EH (cell line): ENCODE measurements at regions not wholly inside any gene's neighbourhood (a gene's known extent, or its start where the extent isn't known, plus 50 kb on each side); places are given as distances from the start of the nearest gene placed in this dataset.

Source experiments
- DNase-seq: peaks from one replicate; pipeline ENCODE4 v3.0.0-alpha.2; 2015; ENCODE audit warnings: low read depth

GRCh38 chr6:156450421-156450820, 326.8 kb upstream of the ARID1B start:
- DNase-seq: no peak

GRCh38 chr6:156449569-156449968, 327.6 kb upstream of the ARID1B start:
- DNase-seq: peak; percentile 10

GRCh38 chr6:156449128-156449527, 328.1 kb upstream of the ARID1B start:
- no peak for DNase-seq

- DNase-seq: no peak
These were observed 328.6 kb upstream of the ARID1B start for GRCh38 chr6:156448579-156448978.

DNA sequence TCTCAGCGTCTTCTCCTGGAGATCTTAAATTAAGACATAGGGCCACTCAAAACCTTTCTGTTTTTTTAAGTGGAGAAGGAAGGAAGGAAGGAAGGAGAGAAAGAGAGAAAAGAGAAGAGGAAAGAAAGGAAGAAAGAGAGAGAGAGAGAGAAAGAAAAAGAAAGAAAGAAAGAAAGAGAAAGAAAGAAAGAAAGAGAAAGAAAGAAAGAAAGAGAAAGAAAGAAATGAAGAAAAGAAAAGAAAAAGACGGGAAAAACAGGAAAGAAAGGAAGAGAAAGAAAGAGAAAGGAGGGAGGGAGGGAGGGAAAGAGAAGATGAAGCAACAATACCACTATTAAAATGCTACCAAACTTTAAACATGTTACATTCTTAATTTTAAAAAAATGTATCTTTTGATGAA, 336.5 kb upstream of the ARID1B start:
- no peak for DNase-seq

DNA sequence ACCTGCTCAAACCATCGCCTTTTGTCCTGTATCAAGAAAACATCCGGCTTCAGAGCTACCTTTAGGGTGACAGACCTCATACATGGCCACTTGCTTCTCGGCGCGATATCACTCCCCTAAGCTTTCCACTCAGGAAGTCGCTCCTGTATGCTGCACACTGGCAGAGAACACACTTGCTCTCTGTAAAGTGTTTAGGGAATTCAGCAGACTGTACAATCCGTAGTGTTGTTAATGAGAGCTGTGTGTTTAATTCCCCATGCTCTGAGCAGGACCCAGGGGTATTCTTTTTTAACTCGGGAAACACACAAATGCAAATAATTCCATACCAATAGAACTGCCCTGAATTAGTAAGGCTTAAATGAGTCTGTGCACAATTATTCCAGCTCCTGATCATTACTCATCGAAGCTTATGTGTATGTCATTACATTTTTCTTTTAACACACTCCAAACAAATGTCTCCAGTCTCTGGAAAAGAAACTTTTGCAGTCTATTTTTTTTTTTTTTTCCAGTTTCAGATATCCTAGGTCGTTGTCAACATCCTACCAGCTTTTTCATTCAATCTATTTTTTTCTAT, 338.7 kb upstream of the ARID1B start:
- DNase-seq: peak; percentile 16

- peak; percentile 25 for DNase-seq
These were observed 339.9 kb upstream of the ARID1B start for GRCh38 chr6:156437121-156437879.

DNA sequence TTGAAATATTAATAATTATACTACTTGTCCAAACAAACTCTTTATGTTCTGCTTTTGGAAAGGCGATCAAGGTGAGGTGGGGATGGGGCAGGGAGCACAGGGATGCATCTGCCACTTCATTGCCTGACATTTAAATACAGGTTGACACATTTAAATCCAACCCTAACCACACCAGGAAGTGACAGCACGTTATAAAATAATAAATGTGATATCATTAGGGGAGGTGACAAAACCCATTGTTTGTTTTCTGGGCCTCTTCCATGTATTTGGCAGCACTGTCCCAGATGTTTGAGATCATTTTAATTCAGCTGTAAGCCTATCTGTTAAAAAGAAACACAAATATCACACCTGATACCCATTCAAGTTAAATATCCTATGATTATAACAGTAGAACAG, 342.4 kb upstream of the ARID1B start:
- DNase-seq: no peak

DNA sequence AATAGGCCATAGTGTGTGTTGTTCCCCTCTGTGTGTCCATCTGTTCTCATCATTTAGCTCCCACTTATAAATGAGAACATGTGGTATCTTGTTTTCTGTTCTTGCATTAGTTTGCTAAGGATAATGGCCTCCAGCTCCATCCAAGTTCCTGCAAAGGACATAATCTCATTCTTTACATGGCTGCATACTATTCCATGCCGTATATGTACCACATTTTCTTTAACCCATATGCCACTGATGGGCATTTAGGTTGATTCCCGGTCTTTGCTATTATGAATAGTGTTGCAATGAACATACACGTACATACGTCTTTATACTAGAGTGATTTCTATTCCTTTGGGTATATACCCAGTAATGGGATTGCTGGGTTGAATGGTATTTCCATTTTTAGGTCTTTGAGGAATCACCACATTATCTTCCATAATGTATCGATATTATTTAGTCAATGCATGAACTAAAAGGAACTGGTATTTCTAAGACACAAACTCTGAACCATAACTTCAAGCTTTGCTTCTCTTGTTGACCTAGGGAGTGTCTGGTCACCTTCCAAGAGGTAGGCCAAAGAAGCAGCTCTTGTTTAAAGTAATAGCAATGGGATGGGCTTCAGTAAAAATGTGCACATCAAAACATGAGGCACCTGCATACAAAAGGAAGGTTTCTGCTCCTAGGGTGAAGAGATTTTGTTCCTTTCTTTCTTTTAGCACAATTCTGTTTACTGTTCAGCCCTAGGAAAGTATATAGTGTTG, 343.0 kb upstream of the ARID1B start:
- no peak for DNase-seq

GRCh38 chr6:156432543-156432942, 344.6 kb upstream of the ARID1B start:
- no peak for DNase-seq

DNA sequence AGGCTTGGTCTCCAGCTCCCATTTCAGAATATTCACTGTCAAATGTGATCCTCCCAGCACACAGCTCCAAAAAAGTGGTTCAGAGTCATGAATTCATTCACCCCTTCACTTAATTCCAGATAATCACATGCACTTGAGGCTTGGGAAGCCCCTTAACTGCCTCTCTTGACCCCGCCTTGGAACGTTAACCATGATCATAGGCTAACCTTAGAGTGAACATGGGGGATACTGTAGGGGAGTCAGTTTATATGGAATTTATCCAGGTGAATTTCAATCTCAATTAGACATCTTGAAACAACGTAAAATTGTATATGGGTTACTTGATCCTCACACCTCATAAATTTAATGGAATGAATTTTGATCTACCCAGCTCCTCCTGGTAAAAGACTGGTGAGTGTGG, 346.8 kb upstream of the ARID1B start:
- DNase-seq: no peak

DNA sequence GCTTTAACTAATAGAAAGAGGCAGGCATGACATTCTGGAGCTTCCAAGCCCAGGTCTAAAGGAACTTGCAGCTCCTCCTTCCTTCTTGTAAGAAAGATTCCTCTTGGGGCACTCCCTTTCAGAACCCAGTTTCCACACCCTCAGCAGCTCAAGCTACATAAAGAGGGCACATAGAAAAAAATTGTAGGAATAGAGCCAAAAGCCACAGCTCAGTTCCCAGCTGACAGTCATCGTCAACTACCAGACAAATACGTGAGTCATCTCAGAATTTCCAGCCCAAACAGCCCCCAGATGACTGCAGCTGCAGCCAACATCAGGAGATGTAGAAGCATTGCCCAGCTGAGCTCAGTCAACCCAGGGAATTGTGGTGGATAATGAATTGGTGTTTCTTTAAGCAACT, 349.8 kb upstream of the ARID1B start:
- peak; percentile 97 for DNase-seq

- DNase-seq: peak; percentile 95
These were observed 351.7 kb upstream of the ARID1B start for GRCh38 chr6:156425359-156426020.

DNA sequence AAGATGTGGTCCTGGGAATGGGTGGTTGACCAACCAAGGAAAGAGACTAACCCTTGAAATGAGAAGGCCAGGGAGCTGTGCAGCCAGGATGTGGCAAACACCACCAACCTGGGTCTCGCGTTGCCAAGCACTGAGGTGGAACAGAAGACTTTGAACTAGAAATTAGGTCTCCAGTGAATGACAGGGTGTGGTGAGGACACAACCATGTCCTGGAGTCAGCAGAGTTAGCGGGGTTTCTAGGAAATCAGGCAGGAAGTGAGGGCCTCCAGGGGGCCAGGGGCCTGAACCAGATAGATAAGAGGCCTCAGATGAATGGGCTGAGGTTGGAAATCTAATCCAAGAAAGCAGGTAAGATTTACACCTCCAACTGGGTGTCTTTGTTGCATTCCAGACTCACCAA, 353.3 kb upstream of the ARID1B start:
- DNase-seq: no peak

DNA sequence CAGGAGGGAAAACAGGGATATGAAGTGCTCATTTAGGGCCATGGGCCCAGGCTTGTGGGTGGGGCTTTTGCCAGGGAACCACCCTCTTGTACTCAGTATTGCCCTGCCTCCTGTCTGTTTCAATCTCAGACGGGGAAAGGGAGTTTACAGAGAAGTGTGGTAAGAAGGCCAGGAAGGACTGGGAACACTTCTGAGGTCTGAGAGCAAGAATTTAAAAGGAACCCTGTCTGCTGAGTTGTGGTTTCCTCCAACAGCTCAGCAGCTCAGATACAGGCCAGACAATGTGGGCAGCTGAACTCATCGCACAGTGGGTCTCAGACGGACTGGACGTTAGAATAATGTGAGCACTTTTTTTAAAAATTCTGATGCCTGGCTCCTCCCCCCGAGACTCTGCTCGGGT, 354.1 kb upstream of the ARID1B start:
- DNase-seq: peak; percentile 48

DNA sequence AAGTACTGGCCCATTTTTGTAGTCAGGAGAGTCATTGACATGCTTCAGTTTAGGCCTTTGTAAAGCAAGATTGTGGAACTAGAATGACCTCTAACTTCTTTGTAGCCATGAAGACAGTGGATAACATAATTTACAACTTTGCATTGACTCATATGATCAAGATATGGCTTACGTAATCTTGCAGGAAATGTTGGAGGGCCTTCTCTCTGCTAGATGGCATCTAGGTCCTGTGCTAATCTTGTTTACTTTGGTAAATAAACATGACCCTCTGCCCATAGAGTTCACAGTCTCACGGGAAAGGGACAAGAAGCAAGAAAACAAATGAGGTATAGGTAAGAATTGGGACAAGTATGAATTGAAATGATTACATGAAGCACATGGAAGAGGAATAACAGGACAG, 355.2 kb upstream of the ARID1B start:
- DNase-seq: peak; percentile 60

DNA sequence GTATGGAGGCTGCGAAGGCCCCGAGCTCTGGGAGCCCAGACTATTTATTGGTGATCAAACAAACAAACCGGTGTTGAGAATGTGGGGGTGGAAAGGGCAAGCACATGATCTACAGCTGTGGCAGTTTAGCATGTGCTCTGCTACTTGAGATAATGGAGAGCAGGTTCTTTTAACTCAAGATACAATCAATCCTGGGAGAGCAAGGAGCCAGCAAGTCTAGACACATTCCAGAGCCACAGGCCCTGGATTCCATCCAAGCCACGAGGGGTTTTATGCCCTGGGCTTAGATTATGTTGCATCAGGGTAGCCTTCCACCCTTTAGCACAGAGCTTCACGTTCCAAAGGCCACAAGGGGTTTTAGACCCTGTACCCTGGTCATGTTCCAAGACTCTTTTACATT, 355.9 kb upstream of the ARID1B start:
- peak; percentile 69 for DNase-seq

- peak; percentile 65 for DNase-seq
These were observed 356.8 kb upstream of the ARID1B start for GRCh38 chr6:156420172-156420993.

DNA sequence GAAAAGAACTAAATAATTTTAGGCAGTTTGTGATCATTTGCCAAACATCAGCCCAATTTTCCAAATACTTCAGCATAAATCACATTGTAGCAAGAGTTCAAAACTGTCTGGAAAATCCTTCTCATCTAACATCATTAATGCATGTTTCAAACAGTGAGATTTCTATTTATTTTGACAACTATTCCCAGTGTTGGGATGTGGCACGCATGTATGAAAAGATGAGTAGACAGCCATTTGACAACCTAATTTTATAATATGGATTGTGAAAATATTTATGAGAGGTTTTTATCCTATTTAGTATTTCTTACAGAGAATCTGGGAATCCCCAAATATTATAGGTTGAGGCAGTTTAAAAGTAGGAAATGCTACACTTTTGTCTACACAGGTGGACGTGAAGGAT, 357.6 kb upstream of the ARID1B start:
- DNase-seq: no peak

GRCh38 chr6:156418253-156418652, 358.9 kb upstream of the ARID1B start:
- DNase-seq: no peak

DNA sequence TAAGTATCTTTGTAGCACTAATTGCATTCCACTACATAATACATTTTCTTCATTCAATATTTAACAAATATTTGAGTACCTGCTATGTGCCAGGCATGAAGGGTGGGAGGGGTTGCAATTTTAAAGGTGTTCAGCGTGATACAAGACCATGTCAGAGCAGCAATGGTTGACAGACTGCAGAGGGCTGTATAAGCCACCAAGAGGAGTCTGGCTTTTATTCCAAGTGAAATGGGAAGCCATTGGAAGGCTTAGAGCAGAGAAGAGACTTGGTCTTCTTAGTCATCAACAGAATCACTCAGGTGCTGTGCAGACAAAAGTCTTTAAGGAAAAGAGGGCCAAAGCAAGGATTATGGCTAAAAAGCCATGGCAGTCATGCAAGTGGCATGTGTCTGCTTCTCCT, 360.8 kb upstream of the ARID1B start:
- DNase-seq: no peak

DNA sequence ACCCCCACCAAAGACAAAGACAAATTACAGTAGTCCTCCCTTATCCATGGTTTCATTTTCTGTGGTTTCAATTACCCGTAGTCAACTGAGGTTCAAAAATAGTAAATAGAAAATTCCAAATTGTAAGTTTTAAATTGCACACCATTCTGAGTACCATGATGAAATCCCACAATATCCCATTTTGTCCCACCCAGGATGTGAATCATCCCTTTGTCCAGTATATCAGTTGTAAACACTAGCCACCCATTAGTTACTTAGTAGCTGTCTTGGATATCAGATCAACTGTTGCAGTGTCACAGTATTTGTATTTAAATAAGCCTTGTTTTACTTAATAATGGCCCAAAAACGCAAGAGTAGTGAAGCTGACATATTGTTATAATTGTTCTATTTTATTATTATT, 364.0 kb upstream of the ARID1B start:
- peak; percentile 23 for DNase-seq
